ENCODE measurements at regions not wholly inside any gene's neighbourhood (a gene's known extent, or its start where the extent isn't known, plus 50 kb on each side); places are given as distances from the start of the nearest gene placed in this dataset.

DNA sequence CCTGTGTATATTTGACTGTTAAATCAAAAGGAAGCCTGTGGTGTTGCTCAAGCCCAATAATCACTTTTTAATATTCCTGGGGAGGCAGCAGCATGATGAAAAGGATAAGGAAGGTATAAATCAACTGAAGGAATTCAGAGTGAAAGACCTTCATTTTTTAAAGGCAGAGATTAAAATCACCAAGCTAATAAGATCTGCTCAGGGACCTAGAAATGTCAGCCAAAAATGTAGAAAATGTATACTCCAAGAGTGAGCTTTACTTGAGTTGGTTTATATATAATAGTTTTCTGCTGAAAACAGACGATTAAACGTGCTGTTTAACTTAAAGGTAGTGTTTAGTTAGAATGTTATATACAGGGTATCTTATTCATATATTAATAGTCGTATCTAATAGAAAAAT, 549.3 kb downstream of the IQCM start:
- H3K4me1 ChIP-seq (ENCODE audit: control insufficient read depth, insufficient read depth, low read length) = no peaks in the 10 kb centered on the region
- H3K9ac ChIP-seq (ENCODE audit: low read length in 2 of 2) = no peak overlapping the region

DNA sequence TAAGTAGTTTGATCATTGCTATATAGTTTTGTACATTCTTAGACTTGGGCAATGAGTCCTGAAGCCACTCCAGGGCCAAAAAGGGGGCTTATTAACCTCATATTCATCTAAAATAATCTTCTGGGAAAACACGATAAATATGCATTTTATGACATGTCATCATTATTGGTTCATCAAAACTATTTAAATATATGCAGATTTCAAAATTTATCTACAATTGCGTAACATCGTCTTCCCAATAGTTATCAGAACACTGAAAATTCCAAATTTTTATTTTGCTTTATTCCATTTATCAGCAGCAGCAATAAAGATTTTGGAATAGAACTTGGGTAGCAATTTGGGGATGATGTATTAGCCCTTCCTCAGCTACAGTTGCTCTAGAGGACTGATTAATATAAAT, 550.0 kb downstream of the IQCM start:
- no peak overlapping the region for H3K27ac ChIP-seq (ENCODE audit: low read length)
- no peaks in the 10 kb centered on the region for H3K27me3 ChIP-seq (ENCODE audit: control insufficient read depth in 1 of 2, insufficient read depth in 2 of 2, low read length in 2 of 2)
- no peaks in the 10 kb centered on the region for H3K4me1 ChIP-seq (ENCODE audit: control insufficient read depth, insufficient read depth, low read length)
- no peaks in the 10 kb centered on the region for H3K9me3 ChIP-seq (ENCODE audit: control insufficient read depth in 2 of 2, low read length in 2 of 2)
- H3K9ac ChIP-seq (ENCODE audit: low read length in 2 of 2) = no peak overlapping the region
- H3K4me3 ChIP-seq (ENCODE audit: low read length in 2 of 2) = no peak overlapping the region
- no peaks in the 10 kb centered on the region for H3K36me3 ChIP-seq (ENCODE audit: control insufficient read depth in 2 of 2, insufficient read depth in 2 of 2, low read length in 2 of 2)

More for the DNA sequence above, 549.3 kb downstream of the IQCM start:
- Histone ChIP-seq H3K4me3 (ENCODE audit: low read length in 2 of 2) (no peak overlapping the region), H3K27ac (ENCODE audit: low read length) (no peak overlapping the region), H3K36me3 (ENCODE audit: control insufficient read depth in 2 of 2, insufficient read depth in 2 of 2, low read length in 2 of 2) (no peaks in the 10 kb centered on the region), H3K27me3 (ENCODE audit: control insufficient read depth in 1 of 2, insufficient read depth in 2 of 2, low read length in 2 of 2) (no peaks in the 10 kb centered on the region), H3K9me3 (ENCODE audit: control insufficient read depth in 2 of 2, low read length in 2 of 2) (no peaks in the 10 kb centered on the region)

- H3K9ac ChIP-seq (ENCODE audit: low read length in 2 of 2) = no peak overlapping the region
- H3K27ac ChIP-seq (ENCODE audit: low read length) = no peak overlapping the region
- no peaks in the 10 kb centered on the region for H3K36me3 ChIP-seq (ENCODE audit: control insufficient read depth in 2 of 2, insufficient read depth in 2 of 2, low read length in 2 of 2)
- no peaks in the 10 kb centered on the region for H3K4me1 ChIP-seq (ENCODE audit: control insufficient read depth, insufficient read depth, low read length)
- H3K27me3 ChIP-seq (ENCODE audit: control insufficient read depth in 1 of 2, insufficient read depth in 2 of 2, low read length in 2 of 2) = no peaks in the 10 kb centered on the region
- H3K4me3 ChIP-seq (ENCODE audit: low read length in 2 of 2) = no peak overlapping the region
- H3K9me3 ChIP-seq (ENCODE audit: control insufficient read depth in 2 of 2, low read length in 2 of 2) = no peaks in the 10 kb centered on the region
Observed at GRCh38 chr4:149264093-149264733, 551.4 kb downstream of the IQCM start.

GRCh38 chr4:149248191-149248764, 567.4 kb downstream of the IQCM start:
- Histone ChIP-seq H3K9me3 (ENCODE audit: control insufficient read depth in 2 of 2, low read length in 2 of 2) (no peaks in the 10 kb centered on the region), H3K36me3 (ENCODE audit: control insufficient read depth in 2 of 2, insufficient read depth in 2 of 2, low read length in 2 of 2) (no peaks in the 10 kb centered on the region), H3K4me1 (ENCODE audit: control insufficient read depth, insufficient read depth, low read length) (no peaks in the 10 kb centered on the region), H3K4me3 (ENCODE audit: low read length in 2 of 2) (no peak overlapping the region), H3K9ac (ENCODE audit: low read length in 2 of 2) (no peak overlapping the region), H3K27me3 (ENCODE audit: control insufficient read depth in 1 of 2, insufficient read depth in 2 of 2, low read length in 2 of 2) (no peaks in the 10 kb centered on the region), H3K27ac (ENCODE audit: low read length) (no peak overlapping the region)

GRCh38 chr4:149247164-149247563, 568.5 kb downstream of the IQCM start:
- Histone ChIP-seq H3K4me1 (ENCODE audit: control insufficient read depth, insufficient read depth, low read length) (no peaks in the 10 kb centered on the region), H3K4me3 (ENCODE audit: low read length in 2 of 2) (no peak overlapping the region), H3K36me3 (ENCODE audit: control insufficient read depth in 2 of 2, insufficient read depth in 2 of 2, low read length in 2 of 2) (no peaks in the 10 kb centered on the region), H3K27me3 (ENCODE audit: control insufficient read depth in 1 of 2, insufficient read depth in 2 of 2, low read length in 2 of 2) (no peaks in the 10 kb centered on the region), H3K27ac (ENCODE audit: low read length) (no peak overlapping the region), H3K9me3 (ENCODE audit: control insufficient read depth in 2 of 2, low read length in 2 of 2) (no peaks in the 10 kb centered on the region), H3K9ac (ENCODE audit: low read length in 2 of 2) (no peak overlapping the region)

- no peaks in the 10 kb centered on the region for H3K27me3 ChIP-seq (ENCODE audit: control insufficient read depth in 1 of 2, insufficient read depth in 2 of 2, low read length in 2 of 2)
- no peaks in the 10 kb centered on the region for H3K4me1 ChIP-seq (ENCODE audit: control insufficient read depth, insufficient read depth, low read length)
- H3K9ac ChIP-seq (ENCODE audit: low read length in 2 of 2) = no peak overlapping the region
- no peak overlapping the region for H3K27ac ChIP-seq (ENCODE audit: low read length)
- H3K36me3 ChIP-seq (ENCODE audit: control insufficient read depth in 2 of 2, insufficient read depth in 2 of 2, low read length in 2 of 2) = no peaks in the 10 kb centered on the region
- H3K9me3 ChIP-seq (ENCODE audit: control insufficient read depth in 2 of 2, low read length in 2 of 2) = no peaks in the 10 kb centered on the region
- no peak overlapping the region for H3K4me3 ChIP-seq (ENCODE audit: low read length in 2 of 2)
Observed at GRCh38 chr4:149245333-149245732, 570.3 kb downstream of the IQCM start.

- no peak overlapping the region for H3K9ac ChIP-seq (ENCODE audit: low read length in 2 of 2)
- H3K4me3 ChIP-seq (ENCODE audit: low read length in 2 of 2) = no peak overlapping the region
- H3K36me3 ChIP-seq (ENCODE audit: control insufficient read depth in 2 of 2, insufficient read depth in 2 of 2, low read length in 2 of 2) = no peaks in the 10 kb centered on the region
- H3K27me3 ChIP-seq (ENCODE audit: control insufficient read depth in 1 of 2, insufficient read depth in 2 of 2, low read length in 2 of 2) = no peaks in the 10 kb centered on the region
- no peaks in the 10 kb centered on the region for H3K4me1 ChIP-seq (ENCODE audit: control insufficient read depth, insufficient read depth, low read length)
- no peaks in the 10 kb centered on the region for H3K9me3 ChIP-seq (ENCODE audit: control insufficient read depth in 2 of 2, low read length in 2 of 2)
- no peak overlapping the region for H3K27ac ChIP-seq (ENCODE audit: low read length)
Observed at GRCh38 chr4:149238097-149238496, 577.5 kb downstream of the IQCM start.

GRCh38 chr4:149234798-149235197, 580.8 kb downstream of the IQCM start:
- Histone ChIP-seq H3K36me3 (ENCODE audit: control insufficient read depth in 2 of 2, insufficient read depth in 2 of 2, low read length in 2 of 2) (no peaks in the 10 kb centered on the region), H3K9ac (ENCODE audit: low read length in 2 of 2) (no peak overlapping the region), H3K4me3 (ENCODE audit: low read length in 2 of 2) (no peak overlapping the region), H3K27ac (ENCODE audit: low read length) (no peak overlapping the region), H3K9me3 (ENCODE audit: control insufficient read depth in 2 of 2, low read length in 2 of 2) (no peaks in the 10 kb centered on the region), H3K27me3 (ENCODE audit: control insufficient read depth in 1 of 2, insufficient read depth in 2 of 2, low read length in 2 of 2) (no peaks in the 10 kb centered on the region), H3K4me1 (ENCODE audit: control insufficient read depth, insufficient read depth, low read length) (no peaks in the 10 kb centered on the region)

GRCh38 chr4:149223659-149224058, 592.0 kb downstream of the IQCM start:
- Histone ChIP-seq H3K4me1 (ENCODE audit: control insufficient read depth, insufficient read depth, low read length) (no peaks in the 10 kb centered on the region), H3K9ac (ENCODE audit: low read length in 2 of 2) (no peak overlapping the region), H3K27ac (ENCODE audit: low read length) (no peak overlapping the region), H3K4me3 (ENCODE audit: low read length in 2 of 2) (no peak overlapping the region), H3K36me3 (ENCODE audit: control insufficient read depth in 2 of 2, insufficient read depth in 2 of 2, low read length in 2 of 2) (no peaks in the 10 kb centered on the region), H3K9me3 (ENCODE audit: control insufficient read depth in 2 of 2, low read length in 2 of 2) (peaks cover 0 to 4% of the 10 kb centered on the region in 2 donors), H3K27me3 (ENCODE audit: control insufficient read depth in 1 of 2, insufficient read depth in 2 of 2, low read length in 2 of 2) (no peaks in the 10 kb centered on the region)

DNA sequence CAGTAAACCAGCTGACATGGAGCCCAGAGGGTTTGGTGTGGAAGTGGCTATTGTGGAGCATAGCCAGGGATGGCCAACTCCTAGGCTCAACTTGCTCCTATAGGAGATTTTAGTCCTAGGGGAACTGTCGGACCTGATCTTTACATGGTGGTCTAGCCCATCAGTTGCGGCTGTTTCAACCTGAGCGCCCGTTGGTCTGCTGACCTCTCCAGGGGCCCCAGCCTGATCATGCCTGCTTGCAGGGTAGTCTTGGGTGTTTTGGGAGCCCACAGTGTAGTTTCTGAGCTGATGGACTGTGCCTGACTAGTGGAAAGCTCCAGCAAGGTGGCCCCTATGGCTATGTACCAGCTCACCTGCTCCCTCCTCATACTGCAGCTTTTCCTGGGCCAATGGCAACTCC, 597.0 kb downstream of the IQCM start:
- Histone ChIP-seq H3K27me3 (ENCODE audit: control insufficient read depth in 1 of 2, insufficient read depth in 2 of 2, low read length in 2 of 2) (no peaks in the 10 kb centered on the region), H3K4me3 (ENCODE audit: low read length in 2 of 2) (no peak overlapping the region), H3K9ac (ENCODE audit: low read length in 2 of 2) (no peak overlapping the region), H3K36me3 (ENCODE audit: control insufficient read depth in 2 of 2, insufficient read depth in 2 of 2, low read length in 2 of 2) (no peaks in the 10 kb centered on the region), H3K9me3 (ENCODE audit: control insufficient read depth in 2 of 2, low read length in 2 of 2) (peaks cover 0 to 4% of the 10 kb centered on the region in 2 donors), H3K27ac (ENCODE audit: low read length) (no peak overlapping the region), H3K4me1 (ENCODE audit: control insufficient read depth, insufficient read depth, low read length) (no peaks in the 10 kb centered on the region)

DNA sequence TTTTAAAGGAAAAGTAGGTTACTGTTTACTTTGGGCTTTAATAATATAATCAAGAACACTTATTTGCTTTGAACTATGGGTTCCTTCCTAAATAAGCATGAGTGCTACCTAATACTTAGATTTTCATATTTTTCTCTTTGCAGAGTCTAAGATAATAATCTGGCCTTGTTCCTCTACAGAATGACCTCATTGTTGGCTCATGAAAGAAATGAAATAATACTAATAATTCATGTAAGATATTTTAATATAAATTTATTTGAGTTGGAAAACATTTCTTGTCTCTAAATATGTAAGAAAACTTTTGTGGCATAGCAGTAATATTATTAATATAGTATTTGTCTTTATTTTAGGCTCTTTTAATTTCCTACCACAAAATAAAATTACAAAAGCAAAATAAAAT, 601.3 kb downstream of the IQCM start:
- H3K9ac ChIP-seq (ENCODE audit: low read length in 2 of 2) = no peak overlapping the region
- H3K36me3 ChIP-seq (ENCODE audit: control insufficient read depth in 2 of 2, insufficient read depth in 2 of 2, low read length in 2 of 2) = no peaks in the 10 kb centered on the region
- H3K27ac ChIP-seq (ENCODE audit: low read length) = no peak overlapping the region
- H3K4me3 ChIP-seq (ENCODE audit: low read length in 2 of 2) = no peak overlapping the region
- H3K9me3 ChIP-seq (ENCODE audit: control insufficient read depth in 2 of 2, low read length in 2 of 2) = peaks cover 0 to 1% of the 10 kb centered on the region in 2 donors
- H3K27me3 ChIP-seq (ENCODE audit: control insufficient read depth in 1 of 2, insufficient read depth in 2 of 2, low read length in 2 of 2) = no peaks in the 10 kb centered on the region
- no peaks in the 10 kb centered on the region for H3K4me1 ChIP-seq (ENCODE audit: control insufficient read depth, insufficient read depth, low read length)
